ENCODE measurements at regions not wholly inside any gene's neighbourhood (a gene's known extent, or its start where the extent isn't known, plus 50 kb on each side); places are given as distances from the start of the nearest gene placed in this dataset.

DNA sequence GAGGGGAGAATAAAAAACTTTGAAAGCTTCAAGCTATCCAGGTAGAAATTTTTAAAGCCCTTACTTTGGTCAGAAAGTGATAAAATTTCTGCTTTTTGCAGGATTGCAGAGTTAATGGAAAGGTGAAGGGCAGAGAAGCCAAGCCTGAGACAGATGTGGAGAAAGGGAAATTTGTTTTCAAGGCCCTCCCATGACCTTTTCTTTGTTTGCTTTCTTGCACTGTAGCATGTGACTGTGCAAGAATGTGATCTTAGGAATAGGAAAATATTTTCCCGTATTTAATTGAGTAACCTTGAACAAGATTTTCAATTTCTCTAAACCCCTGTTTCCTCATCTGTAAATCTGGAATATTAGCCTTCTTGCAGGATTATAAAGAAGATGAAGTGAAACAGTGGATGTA, 307.2 kb downstream of the PPARGC1A start:
- no peak overlapping the region for H3K4me3 ChIP-seq (ENCODE audit: low read depth, low read length)
- TF ChIP-seq, protein P1, sequence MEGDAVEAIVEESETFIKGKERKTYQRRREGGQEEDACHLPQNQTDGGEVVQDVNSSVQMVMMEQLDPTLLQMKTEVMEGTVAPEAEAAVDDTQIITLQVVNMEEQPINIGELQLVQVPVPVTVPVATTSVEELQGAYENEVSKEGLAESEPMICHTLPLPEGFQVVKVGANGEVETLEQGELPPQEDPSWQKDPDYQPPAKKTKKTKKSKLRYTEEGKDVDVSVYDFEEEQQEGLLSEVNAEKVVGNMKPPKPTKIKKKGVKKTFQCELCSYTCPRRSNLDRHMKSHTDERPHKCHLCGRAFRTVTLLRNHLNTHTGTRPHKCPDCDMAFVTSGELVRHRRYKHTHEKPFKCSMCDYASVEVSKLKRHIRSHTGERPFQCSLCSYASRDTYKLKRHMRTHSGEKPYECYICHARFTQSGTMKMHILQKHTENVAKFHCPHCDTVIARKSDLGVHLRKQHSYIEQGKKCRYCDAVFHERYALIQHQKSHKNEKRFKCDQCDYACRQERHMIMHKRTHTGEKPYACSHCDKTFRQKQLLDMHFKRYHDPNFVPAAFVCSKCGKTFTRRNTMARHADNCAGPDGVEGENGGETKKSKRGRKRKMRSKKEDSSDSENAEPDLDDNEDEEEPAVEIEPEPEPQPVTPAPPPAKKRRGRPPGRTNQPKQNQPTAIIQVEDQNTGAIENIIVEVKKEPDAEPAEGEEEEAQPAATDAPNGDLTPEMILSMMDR (IDR thresholded peaks at IDR 0.05; ENCODE audit: low read depth, low read length) = no peak

DNA sequence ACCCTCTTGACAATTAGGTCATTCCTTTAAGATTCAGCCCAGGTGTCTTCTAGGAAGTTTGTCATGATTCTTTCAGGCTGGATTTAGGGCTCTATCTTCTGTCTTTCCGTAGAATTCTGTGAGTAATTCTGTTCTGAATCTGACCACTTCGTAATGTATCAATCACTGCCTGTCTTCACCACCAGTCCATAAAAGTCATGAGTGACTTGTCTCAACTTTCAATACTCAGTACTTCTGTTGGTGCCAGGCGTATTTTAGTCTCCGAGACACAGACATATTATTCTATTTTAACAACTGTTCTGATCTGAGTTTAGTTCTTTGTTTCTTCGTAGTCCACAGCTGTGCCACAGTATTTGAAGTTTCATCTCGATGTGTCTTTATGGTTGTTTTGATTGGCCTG, 310.7 kb downstream of the PPARGC1A start:
- TF ChIP-seq, protein P1 (IDR thresholded peaks at IDR 0.05; ENCODE audit: low read depth, low read length) = no peak
- H3K4me3 ChIP-seq (ENCODE audit: low read depth, low read length) = no peak overlapping the region

DNA sequence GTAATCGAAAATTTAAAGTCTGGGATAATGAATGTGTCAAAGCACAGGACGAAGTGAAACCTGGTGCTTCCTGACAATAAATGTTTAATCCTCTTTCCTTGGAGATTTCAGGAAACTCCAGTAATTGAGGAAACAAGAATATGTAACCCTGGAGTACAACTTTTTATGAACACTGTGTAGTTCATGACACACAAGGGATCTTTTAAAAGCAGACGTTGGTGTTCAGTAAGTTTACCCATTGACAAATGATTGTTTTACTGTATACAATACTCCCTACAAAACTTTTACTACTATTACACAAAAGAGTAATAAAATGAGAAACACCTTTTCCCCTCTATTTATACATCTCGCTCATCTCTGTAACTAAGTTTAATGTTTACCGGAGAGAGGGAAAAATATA, 312.4 kb downstream of the PPARGC1A start:
- no peak overlapping the region for H3K4me3 ChIP-seq (ENCODE audit: low read depth, low read length)
- TF ChIP-seq, protein P1 (IDR thresholded peaks at IDR 0.05; ENCODE audit: low read depth, low read length) = no peak

DNA sequence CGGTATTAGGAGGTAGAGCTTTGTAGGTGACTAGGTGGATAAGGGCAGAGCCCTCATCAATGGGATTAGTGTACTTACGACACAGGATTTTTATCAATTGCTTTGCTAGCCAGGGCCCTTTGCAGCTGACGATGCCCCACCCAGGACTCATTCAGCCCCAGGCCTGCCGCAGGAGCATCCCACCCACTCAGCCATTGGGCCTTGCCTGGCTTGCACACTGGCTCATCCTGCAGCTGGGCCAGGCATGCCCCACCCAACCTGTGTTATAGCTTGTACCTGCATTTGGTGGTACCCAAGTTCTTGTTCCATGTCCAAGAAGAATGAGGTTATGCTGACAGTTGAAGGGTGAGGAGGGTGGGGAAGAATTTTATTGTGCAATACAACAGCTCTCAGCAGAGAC, 317.5 kb downstream of the PPARGC1A start:
- H3K4me3 ChIP-seq (ENCODE audit: low read depth, low read length) = no peak overlapping the region
- TF ChIP-seq, protein P1 (IDR thresholded peaks at IDR 0.05; ENCODE audit: low read depth, low read length) = no peak

DNA sequence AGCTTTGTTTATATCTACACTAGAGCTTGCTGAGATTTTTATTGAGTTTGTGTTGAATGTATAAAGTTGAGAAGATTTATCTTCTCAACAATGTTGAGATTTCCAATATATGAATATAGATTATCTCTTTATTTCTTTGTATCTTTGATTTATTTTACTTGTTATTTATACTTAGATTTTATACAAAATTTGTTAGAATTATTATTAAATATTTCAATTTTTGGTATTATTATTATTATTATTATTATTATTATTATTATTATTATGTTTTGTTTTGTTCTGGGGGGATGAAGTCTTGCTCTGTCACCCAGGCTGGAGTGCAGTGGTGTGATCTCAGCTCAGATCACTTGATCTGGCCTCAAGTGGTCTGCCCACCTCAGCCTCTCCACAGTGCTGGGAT, 322.5 kb downstream of the PPARGC1A start:
- TF ChIP-seq, protein P1 (IDR thresholded peaks at IDR 0.05; ENCODE audit: low read depth, low read length) = no peak
- no peak overlapping the region for H3K4me3 ChIP-seq (ENCODE audit: low read depth, low read length)

GRCh38 chr4:23560748-23561147, 329.1 kb downstream of the PPARGC1A start:
- no peak overlapping the region for H3K4me3 ChIP-seq (ENCODE audit: low read depth, low read length)

GRCh38 chr4:23558101-23558500, 331.7 kb downstream of the PPARGC1A start:
- no peak overlapping the region for H3K4me3 ChIP-seq (ENCODE audit: low read depth, low read length)
- TF ChIP-seq, protein P1 (IDR thresholded peaks at IDR 0.05; ENCODE audit: low read depth, low read length) = no peak

More at GRCh38 chr4:23560748-23561147, 329.1 kb downstream of the PPARGC1A start:
- TF ChIP-seq, protein P1 (IDR thresholded peaks at IDR 0.05; ENCODE audit: low read depth, low read length) = no peak
